ENCODE measurements at regions not wholly inside any gene's neighbourhood (a gene's known extent, or its start where the extent isn't known, plus 50 kb on each side); places are given as distances from the start of the nearest gene placed in this dataset.
A peak's percentile ranks its signal among the peaks of the same experiment; 100 is the strongest.
"Not testable (repeated sequence)": the region's sequence is repeated elsewhere in the genome, so short reads cannot be mapped to it uniquely, and the experiment has no call there.

GRCh38 chrX:13487731-13488505 is 81.5 kb upstream of the EGFL6 start:
- peaks cover 9% of the 10 kb centered on the region for H3K4me1 Mint-ChIP-seq (ENCODE audit: low read depth)
- no peaks in the 10 kb centered on the region for H3K27me3 Mint-ChIP-seq
- H3K27ac Mint-ChIP-seq: peak overlapping the region; percentile 93
- H3K9me3 Mint-ChIP-seq (ENCODE audit: low read depth): peaks cover 9% of the 10 kb centered on the region
- DNase-seq (ENCODE audit: low spot score, unreplicated experiment): no peak
- no peaks in the 10 kb centered on the region for H3K36me3 Mint-ChIP-seq (ENCODE audit: insufficient read depth)
- peak; percentile 61 for TF ChIP-seq CTCF (IDR thresholded peaks at IDR 0.05; ENCODE audit: unreplicated experiment)
- no peak overlapping the region for H3K4me3 Mint-ChIP-seq (ENCODE audit: low read depth)

GRCh38 chrX:13485167-13485566 is 84.2 kb upstream of the EGFL6 start:
- no peaks in the 10 kb centered on the region for H3K36me3 Mint-ChIP-seq (ENCODE audit: insufficient read depth)
- no peak for DNase-seq (ENCODE audit: low spot score, unreplicated experiment)
- no peak overlapping the region for H3K4me3 Mint-ChIP-seq (ENCODE audit: low read depth)
- no peaks in the 10 kb centered on the region for H3K27me3 Mint-ChIP-seq
- no peak for TF ChIP-seq CTCF (IDR thresholded peaks at IDR 0.05; ENCODE audit: unreplicated experiment)
- peak overlapping the region; percentile 35 for H3K27ac Mint-ChIP-seq
- peaks cover 14% of the 10 kb centered on the region for H3K9me3 Mint-ChIP-seq (ENCODE audit: low read depth)
- peaks cover 9% of the 10 kb centered on the region for H3K4me1 Mint-ChIP-seq (ENCODE audit: low read depth)

- no peak for DNase-seq (ENCODE audit: low spot score, unreplicated experiment)
- Mint-ChIP-seq H3K27ac (no peak overlapping the region), H3K27me3 (no peaks in the 10 kb centered on the region), H3K4me3 (ENCODE audit: low read depth) (no peak overlapping the region), H3K36me3 (ENCODE audit: insufficient read depth) (peaks cover 2% of the 10 kb centered on the region), H3K4me1 (ENCODE audit: low read depth) (peaks cover 9% of the 10 kb centered on the region), H3K9me3 (ENCODE audit: low read depth) (peaks cover 19% of the 10 kb centered on the region)
- no peak for TF ChIP-seq CTCF (IDR thresholded peaks at IDR 0.05; ENCODE audit: unreplicated experiment)
Observed at GRCh38 chrX:13483773-13484172, 85.6 kb upstream of the EGFL6 start.

- no peaks in the 10 kb centered on the region for H3K27me3 Mint-ChIP-seq
- H3K36me3 Mint-ChIP-seq (ENCODE audit: insufficient read depth): peaks cover 2% of the 10 kb centered on the region
- no peak overlapping the region for H3K4me3 Mint-ChIP-seq (ENCODE audit: low read depth)
- no peak overlapping the region for H3K27ac Mint-ChIP-seq
- no peak for TF ChIP-seq CTCF (IDR thresholded peaks at IDR 0.05; ENCODE audit: unreplicated experiment)
- H3K4me1 Mint-ChIP-seq (ENCODE audit: low read depth): peaks cover 7% of the 10 kb centered on the region
- H3K9me3 Mint-ChIP-seq (ENCODE audit: low read depth): peaks cover 19% of the 10 kb centered on the region
- DNase-seq (ENCODE audit: low spot score, unreplicated experiment): no peak
Observed at GRCh38 chrX:13482746-13483541, 86.5 kb upstream of the EGFL6 start.

- DNase-seq (ENCODE audit: low spot score, unreplicated experiment); H3K27me3 Mint-ChIP-seq; H3K4me1 Mint-ChIP-seq (ENCODE audit: low read depth); H3K36me3 Mint-ChIP-seq (ENCODE audit: insufficient read depth); H3K4me3 Mint-ChIP-seq (ENCODE audit: low read depth); H3K27ac Mint-ChIP-seq: not testable (repeated sequence)
- H3K9me3 Mint-ChIP-seq (ENCODE audit: low read depth): peaks cover 15% of the 10 kb centered on the region
Observed at GRCh38 chrX:13480780-13481179, 88.6 kb upstream of the EGFL6 start.
